ENCODE measurements at regions not wholly inside any gene's neighbourhood (a gene's known extent, or its start where the extent isn't known, plus 50 kb on each side); places are given as distances from the start of the nearest gene placed in this dataset.

DNA sequence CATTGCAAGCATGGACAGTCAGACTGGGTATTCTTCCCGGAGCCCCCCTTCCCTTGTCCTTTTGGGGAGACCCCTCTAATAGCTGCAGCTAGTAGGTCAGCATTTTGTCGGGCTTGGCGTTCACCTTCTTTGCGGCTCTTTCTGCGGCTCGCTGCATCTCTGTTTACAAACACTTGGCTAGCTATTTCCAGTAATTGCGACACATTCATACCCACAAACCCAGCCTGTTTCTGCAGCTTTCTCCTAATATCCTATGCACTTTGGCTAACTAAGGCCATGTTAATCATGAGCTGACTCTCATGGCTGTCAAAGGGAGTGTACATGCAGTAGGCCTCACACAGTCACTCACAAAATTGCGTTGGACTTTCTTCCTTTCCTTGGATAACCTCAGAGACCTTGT lies 716.4 kb downstream of the AMY1C start:
- TF ChIP-seq, protein P1, sequence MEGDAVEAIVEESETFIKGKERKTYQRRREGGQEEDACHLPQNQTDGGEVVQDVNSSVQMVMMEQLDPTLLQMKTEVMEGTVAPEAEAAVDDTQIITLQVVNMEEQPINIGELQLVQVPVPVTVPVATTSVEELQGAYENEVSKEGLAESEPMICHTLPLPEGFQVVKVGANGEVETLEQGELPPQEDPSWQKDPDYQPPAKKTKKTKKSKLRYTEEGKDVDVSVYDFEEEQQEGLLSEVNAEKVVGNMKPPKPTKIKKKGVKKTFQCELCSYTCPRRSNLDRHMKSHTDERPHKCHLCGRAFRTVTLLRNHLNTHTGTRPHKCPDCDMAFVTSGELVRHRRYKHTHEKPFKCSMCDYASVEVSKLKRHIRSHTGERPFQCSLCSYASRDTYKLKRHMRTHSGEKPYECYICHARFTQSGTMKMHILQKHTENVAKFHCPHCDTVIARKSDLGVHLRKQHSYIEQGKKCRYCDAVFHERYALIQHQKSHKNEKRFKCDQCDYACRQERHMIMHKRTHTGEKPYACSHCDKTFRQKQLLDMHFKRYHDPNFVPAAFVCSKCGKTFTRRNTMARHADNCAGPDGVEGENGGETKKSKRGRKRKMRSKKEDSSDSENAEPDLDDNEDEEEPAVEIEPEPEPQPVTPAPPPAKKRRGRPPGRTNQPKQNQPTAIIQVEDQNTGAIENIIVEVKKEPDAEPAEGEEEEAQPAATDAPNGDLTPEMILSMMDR (conservative IDR thresholded peaks at IDR 0.05; ENCODE audit: low read length): no peak
- TF ChIP-seq EZH2phosphoT487 (IDR thresholded peaks at IDR 0.05; ENCODE audit: borderline replicate concordance): no peak
